Mesenchymal stem cell (in vitro differentiated cells and primary cell): ENCODE measurements at regions not wholly inside any gene's neighbourhood (a gene's known extent, or its start where the extent isn't known, plus 50 kb on each side); places are given as distances from the start of the nearest gene placed in this dataset.
"Not testable (repeated sequence)": the region's sequence is repeated elsewhere in the genome, so short reads cannot be mapped to it uniquely, and the experiment has no call there.

Source experiments
- DNase-seq: peaks from one replicate; pipeline ENCODE4 v3.0.0-alpha.2; 2013
- H2AFZ ChIP-seq: one replicate; pipeline ENCODE4 v1.6.1; 2013; ENCODE audit warnings: low read depth, mild to moderate bottlenecking, control low read depth, inconsistent platforms, low read length, moderate library complexity
- H2AK5ac ChIP-seq: 2 replicates; pipeline ENCODE4 v1.6.1; 2013; ENCODE audit warnings: low read length, moderate library complexity, mild to moderate bottlenecking, inconsistent platforms; ENCODE audit not compliant: severe bottlenecking
- H2BK120ac ChIP-seq: one replicate; pipeline ENCODE4 v1.6.1; 2013; ENCODE audit warnings: low read depth, mild to moderate bottlenecking, inconsistent platforms, low read length, moderate library complexity
- H2BK12ac ChIP-seq, 2 experiments: one replicate each; pipeline ENCODE4 v1.6.1; 2013; ENCODE audit warnings: inconsistent platforms in 2 of 2, low read length in 2 of 2, mild to moderate bottlenecking in 2 of 2, moderate library complexity in 2 of 2, control low read depth in 1 of 2
- H2BK15ac ChIP-seq: one replicate; pipeline ENCODE4 v1.6.1; 2013; ENCODE audit warnings: mild to moderate bottlenecking, low read depth, inconsistent platforms; ENCODE audit not compliant: poor library complexity, severe bottlenecking
- H2BK5ac ChIP-seq: 2 replicates; pipeline ENCODE4 v1.6.1; 2013; ENCODE audit warnings: low read depth, mild to moderate bottlenecking, low read length, control low read depth, inconsistent platforms; ENCODE audit not compliant: poor library complexity, severe bottlenecking
- H3K14ac ChIP-seq, 2 experiments: one replicate each; pipeline ENCODE4 v1.6.1; 2013; ENCODE audit warnings: inconsistent platforms in 2 of 2, low read length in 2 of 2, control low read depth in 1 of 2, mild to moderate bottlenecking in 1 of 2, moderate library complexity in 1 of 2
- H3K18ac ChIP-seq, 2 experiments: one replicate each; pipeline ENCODE4 v1.6.1; 2013; ENCODE audit warnings: inconsistent platforms in 2 of 2, low read length in 2 of 2, control low read depth in 1 of 2, low read depth in 1 of 2, mild to moderate bottlenecking in 1 of 2
- H3K23ac ChIP-seq, 2 experiments: one replicate each; pipeline ENCODE4 v1.6.1; 2013; ENCODE audit warnings: inconsistent platforms in 2 of 2, low read length in 2 of 2, mild to moderate bottlenecking in 2 of 2, moderate library complexity in 2 of 2, control low read depth in 1 of 2
- H3K27ac ChIP-seq: 2 replicates; pipeline ENCODE4 v1.5.1; 2013; ENCODE audit warnings: mild to moderate bottlenecking, moderate library complexity, low read length, control low read depth, inconsistent platforms; ENCODE audit not compliant: poor library complexity, severe bottlenecking
- H3K27me3 ChIP-seq, 2 experiments: 2 replicates each; pipeline versions ENCODE4 v1.6.1 to v1.7.0; 2013; ENCODE audit warnings: low read length in 2 of 2, mild to moderate bottlenecking in 2 of 2, moderate library complexity in 2 of 2, control low read depth in 1 of 2, inconsistent platforms in 1 of 2; ENCODE audit not compliant: control insufficient read depth in 1 of 2, insufficient read depth in 1 of 2
- H3K36me3 ChIP-seq, 2 experiments: 2 replicates each; pipeline versions ENCODE4 v1.6.1 to v1.7.0; 2013; ENCODE audit warnings: low read length in 2 of 2, control low read depth in 1 of 2, inconsistent platforms in 1 of 2, low read depth in 1 of 2, mild to moderate bottlenecking in 1 of 2; ENCODE audit not compliant: insufficient read depth in 2 of 2, control insufficient read depth in 1 of 2
- H3K4ac ChIP-seq, 2 experiments: one replicate each; pipeline ENCODE4 v1.6.1; 2013; ENCODE audit warnings: inconsistent platforms in 2 of 2, low read length in 2 of 2, mild to moderate bottlenecking in 2 of 2, moderate library complexity in 2 of 2, control low read depth in 1 of 2, low read depth in 1 of 2
- H3K4me1 ChIP-seq: 2 replicates; pipeline ENCODE4 v1.6.1; 2013; ENCODE audit warnings: low read depth, low read length, control low read depth; ENCODE audit not compliant: control insufficient read depth, insufficient read depth
- H3K4me2 ChIP-seq: 2 replicates; pipeline ENCODE4 v1.6.1; 2013; ENCODE audit warnings: low read length, mild to moderate bottlenecking, inconsistent platforms; ENCODE audit not compliant: poor library complexity, severe bottlenecking
- H3K4me3 ChIP-seq, 2 experiments: 2 replicates each; pipeline versions ENCODE4 v1.5.1 to v1.7.0; 2013; ENCODE audit warnings: low read length in 2 of 2, mild to moderate bottlenecking in 2 of 2, control low read depth in 1 of 2, low read depth in 1 of 2; ENCODE audit not compliant: insufficient read depth in 1 of 2
- H3K79me1 ChIP-seq: replicated peaks from 2 replicates; pipeline ENCODE4 v1.6.1; 2013; ENCODE audit warnings: mild to moderate bottlenecking, control low read depth, low read length, inconsistent platforms; ENCODE audit not compliant: poor library complexity, severe bottlenecking
- H3K9ac ChIP-seq: 2 replicates; pipeline ENCODE4 v1.7.0; 2013; ENCODE audit warnings: mild to moderate bottlenecking, low read length, moderate library complexity
- H3K9me3 ChIP-seq: 2 replicates; pipeline ENCODE4 v1.7.0; 2013; ENCODE audit warnings: mild to moderate bottlenecking, low read length; ENCODE audit not compliant: control insufficient read depth
- H4K8ac ChIP-seq: one replicate; pipeline ENCODE4 v1.6.1; 2013; ENCODE audit warnings: inconsistent platforms, mild to moderate bottlenecking, low read length, moderate library complexity
- H4K91ac ChIP-seq: one replicate; pipeline ENCODE4 v1.6.1; 2013; ENCODE audit warnings: mild to moderate bottlenecking, low read length, inconsistent platforms
- WGBS: methylation state at CpG from one replicate; pipeline ENCODE4 v1.1.7; 2013; ENCODE audit warnings: mixed read lengths; 5-methylcytosine and 5-hydroxymethylcytosine counted together

- H4K91ac ChIP-seq, H2AFZ ChIP-seq, H3K4me1 ChIP-seq, H3K4ac ChIP-seq, H3K36me3 ChIP-seq, H2BK120ac ChIP-seq, H2BK5ac ChIP-seq, H2BK15ac ChIP-seq, H3K23ac ChIP-seq, H3K14ac ChIP-seq, H2AK5ac ChIP-seq, H4K8ac ChIP-seq, H3K27me3 ChIP-seq, H3K18ac ChIP-seq, H3K9me3 ChIP-seq, H3K27ac ChIP-seq, H3K79me1 ChIP-seq, DNase-seq, H3K9ac ChIP-seq, H3K4me3 ChIP-seq, H2BK12ac ChIP-seq, H3K4me2 ChIP-seq: not testable (repeated sequence)
- 97% methylated on average over 3 of the region's 3 CpGs for WGBS
Observed at GRCh38 chr18:75690283-75690682, 262.8 kb upstream of the SMIM21 start.

GRCh38 chr18:75687626-75688025 lies 260.1 kb upstream of the SMIM21 start:
- DNase-seq: no peak
- H3K4me2 ChIP-seq: no peak overlapping the region
- no peak overlapping the region for H2BK120ac ChIP-seq
- H2BK15ac ChIP-seq: no peak overlapping the region
- WGBS: 38% methylated on average over 2 of the region's 2 CpGs
- H4K8ac ChIP-seq: no peak overlapping the region
- H3K79me1 ChIP-seq: no peaks in the 10 kb centered on the region
- H2AK5ac ChIP-seq: no peak overlapping the region
- H3K4me3 ChIP-seq: no peak overlapping the region
- H3K4me1 ChIP-seq: no peaks in the 10 kb centered on the region
- no peak overlapping the region for H3K27ac ChIP-seq
- no peaks in the 10 kb centered on the region for H3K36me3 ChIP-seq
- peaks cover 0 to 3% of the 10 kb centered on the region in 2 experiments for H3K27me3 ChIP-seq
- H2AFZ ChIP-seq: no peak overlapping the region
- H3K9ac ChIP-seq: no peak overlapping the region
- H2BK12ac ChIP-seq: no peak overlapping the region
- H4K91ac ChIP-seq: no peak overlapping the region
- H3K9me3 ChIP-seq: no peaks in the 10 kb centered on the region
- no peak overlapping the region for H2BK5ac ChIP-seq
- no peak overlapping the region for H3K23ac ChIP-seq
- H3K18ac ChIP-seq: no peak overlapping the region
- H3K4ac ChIP-seq: no peak overlapping the region
- H3K14ac ChIP-seq: no peak overlapping the region

- no peak overlapping the region for H2AFZ ChIP-seq
- 94% methylated on average over 8 of the region's 8 CpGs for WGBS
- H3K36me3 ChIP-seq: no peaks in the 10 kb centered on the region
- H3K4me2 ChIP-seq: no peak overlapping the region
- no peak overlapping the region for H2AK5ac ChIP-seq
- no peak overlapping the region for H2BK5ac ChIP-seq
- no peak overlapping the region for H4K8ac ChIP-seq
- no peak overlapping the region for H3K23ac ChIP-seq
- H2BK15ac ChIP-seq: no peak overlapping the region
- H2BK12ac ChIP-seq: no peak overlapping the region
- H3K4me3 ChIP-seq: no peak overlapping the region
- H3K27ac ChIP-seq: no peak overlapping the region
- H4K91ac ChIP-seq: no peak overlapping the region
- H3K27me3 ChIP-seq: peaks cover 0 to 8% of the 10 kb centered on the region in 2 experiments
- no peak for DNase-seq
- no peak overlapping the region for H3K4ac ChIP-seq
- H3K79me1 ChIP-seq: no peaks in the 10 kb centered on the region
- no peak overlapping the region for H3K18ac ChIP-seq
- H3K4me1 ChIP-seq: peaks cover 1% of the 10 kb centered on the region
- H3K14ac ChIP-seq: no peak overlapping the region
- H3K9ac ChIP-seq: no peak overlapping the region
- H3K9me3 ChIP-seq: no peaks in the 10 kb centered on the region
- no peak overlapping the region for H2BK120ac ChIP-seq
Observed at GRCh38 chr18:75683426-75683825, 255.9 kb upstream of the SMIM21 start.

- Histone ChIP-seq H3K4me1 (peaks cover 1% of the 10 kb centered on the region), H3K4me3 (no peak overlapping the region), H2AK5ac (no peak overlapping the region), H3K27ac (no peak overlapping the region), H3K14ac (no peak overlapping the region), H3K23ac (no peak overlapping the region), H3K79me1 (no peaks in the 10 kb centered on the region), H3K18ac (no peak overlapping the region), H3K27me3 (peaks cover 0 to 8% of the 10 kb centered on the region in 2 experiments), H2BK120ac (no peak overlapping the region), H3K4me2 (no peak overlapping the region), H3K9ac (no peak overlapping the region), H4K91ac (no peak overlapping the region), H3K9me3 (no peaks in the 10 kb centered on the region), H2AFZ (no peak overlapping the region), H4K8ac (no peak overlapping the region), H2BK15ac (no peak overlapping the region), H3K4ac (no peak overlapping the region), H2BK12ac (no peak overlapping the region), H3K36me3 (no peaks in the 10 kb centered on the region), H2BK5ac (no peak overlapping the region)
- WGBS: 95% methylated on average over 4 of the region's 7 CpGs
- DNase-seq: no peak
Observed at GRCh38 chr18:75681538-75682115, 254.1 kb upstream of the SMIM21 start.
